Liver (tissue), 3 donors: ENCODE measurements at regions not wholly inside any gene's neighbourhood (a gene's known extent, or its start where the extent isn't known, plus 50 kb on each side); places are given as distances from the start of the nearest gene placed in this dataset.

ENCODE experiments used
- CTCF ChIP-seq: fragments of 150-350 bp; IDR thresholded peaks from 2 replicates; pipeline ENCODE4 v1.5.1; 2017; ENCODE audit warnings: improper control_type of control experiment, low read depth, low read length; ENCODE audit not compliant: missing input control
- EGR1 ChIP-seq, 2 donors: IDR thresholded peaks; 2 replicates each; pipeline ENCODE4 v1.6.1; 2016 to 2018; ENCODE audit warnings: antibody characterized with exemption in 2 of 2, low read depth in 2 of 2
- GABPA ChIP-seq, 2 donors: IDR thresholded peaks in 1 of 2; conservative IDR thresholded peaks in 1 of 2; 2 replicates each; pipeline ENCODE4 v1.6.1; 2016; ENCODE audit warnings: antibody characterized with exemption in 2 of 2, mild to moderate bottlenecking in 1 of 2, moderate library complexity in 1 of 2
- HNF4A ChIP-seq, 2 donors: conservative IDR thresholded peaks; 2 replicates each; pipeline ENCODE4 v1.6.1; 2016; ENCODE audit warnings: antibody characterized with exemption in 2 of 2, mild to moderate bottlenecking in 2 of 2
- JUND ChIP-seq, 2 donors: IDR thresholded peaks; 2 replicates each; pipeline ENCODE4 v1.6.1; 2016; ENCODE audit warnings: antibody characterized with exemption in 2 of 2
- RAD21 ChIP-seq, 2 donors: IDR thresholded peaks; 2 replicates each; pipeline ENCODE4 v1.6.1; 2016; ENCODE audit warnings: antibody characterized with exemption in 2 of 2, mild to moderate bottlenecking in 2 of 2
- RXRA ChIP-seq, 2 donors: IDR thresholded peaks; 2 replicates each; pipeline ENCODE4 v1.6.1; 2017 to 2018; ENCODE audit warnings: antibody characterized with exemption in 2 of 2, mild to moderate bottlenecking in 1 of 2
- TAF1 ChIP-seq: conservative IDR thresholded peaks from 2 replicates; pipeline ENCODE4 v1.6.1; 2016; ENCODE audit warnings: antibody characterized with exemption, mild to moderate bottlenecking
- TF ChIP-seq, protein P1 (sequence below): IDR thresholded peaks from 2 replicates; pipeline ENCODE4 v1.6.1; 2016; ENCODE audit warnings: antibody characterized with exemption
- TF ChIP-seq, protein P2 (sequence below): IDR thresholded peaks from 2 replicates; pipeline ENCODE4 v1.6.1; 2016; ENCODE audit warnings: antibody characterized with exemption
- donor health status: healthy.
- donor health status: healthy.

GRCh38 chr9:79952401-79952800 lies 380.6 kb downstream of the TLE4 start:
- no peak for TF ChIP-seq CTCF
- TF ChIP-seq TAF1, result no peak
- TF ChIP-seq RAD21 (IDR thresholded peaks at IDR 0.05), result no peak
- TF ChIP-seq JUND (IDR thresholded peaks at IDR 0.05), result no peak
- TF ChIP-seq GABPA (IDR thresholded peaks at IDR 0.05 in 1 of 2, conservative IDR thresholded peaks at IDR 0.05 in 1 of 2), result no peak
- TF ChIP-seq EGR1 (IDR thresholded peaks at IDR 0.05; ENCODE audit: low read depth in 2 of 2), result no peak
- TF ChIP-seq HNF4A (conservative IDR thresholded peaks at IDR 0.05), result no peak
- TF ChIP-seq, protein P1, sequence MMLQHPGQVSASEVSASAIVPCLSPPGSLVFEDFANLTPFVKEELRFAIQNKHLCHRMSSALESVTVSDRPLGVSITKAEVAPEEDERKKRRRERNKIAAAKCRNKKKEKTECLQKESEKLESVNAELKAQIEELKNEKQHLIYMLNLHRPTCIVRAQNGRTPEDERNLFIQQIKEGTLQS, result no peak
- no peak for TF ChIP-seq RXRA (IDR thresholded peaks at IDR 0.05)
- TF ChIP-seq, protein P2, sequence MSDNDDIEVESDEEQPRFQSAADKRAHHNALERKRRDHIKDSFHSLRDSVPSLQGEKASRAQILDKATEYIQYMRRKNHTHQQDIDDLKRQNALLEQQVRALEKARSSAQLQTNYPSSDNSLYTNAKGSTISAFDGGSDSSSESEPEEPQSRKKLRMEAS, result no peak
